ENCODE measurements at regions not wholly inside any gene's neighbourhood (a gene's known extent, or its start where the extent isn't known, plus 50 kb on each side); places are given as distances from the start of the nearest gene placed in this dataset.

- TF ChIP-seq CTCF (IDR thresholded peaks at IDR 0.05) (no peak), POLR2A (IDR thresholded peaks at IDR 0.05) (no peak), POLR2AphosphoS5 (IDR thresholded peaks at IDR 0.05) (no peak)
These were observed 71.2 kb upstream of the EPS8L3 start for GRCh38 chr1:109834951-109835350.
